ENCODE measurements at regions not wholly inside any gene's neighbourhood (a gene's known extent, or its start where the extent isn't known, plus 50 kb on each side); places are given as distances from the start of the nearest gene placed in this dataset.

DNA sequence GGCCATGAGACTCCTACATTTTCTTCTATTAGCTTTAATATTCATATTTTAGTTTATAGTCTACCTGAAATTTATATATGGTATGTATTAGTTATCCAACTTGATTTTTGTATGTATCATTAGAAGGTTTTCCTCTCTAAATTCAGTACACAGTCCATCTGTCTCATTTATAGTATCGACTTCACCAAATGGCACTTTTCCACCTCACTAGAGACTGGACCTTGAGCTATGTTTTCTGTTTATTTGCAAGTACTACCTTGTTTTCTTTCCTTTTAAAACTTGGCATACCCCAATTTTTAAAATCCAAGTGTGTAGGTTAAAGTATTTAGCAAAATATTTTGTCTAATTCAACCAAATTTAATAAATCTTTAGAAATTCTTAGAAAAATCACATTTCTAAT lies 1137.5 kb downstream of the NSUN3 start:
- DNase-seq (ENCODE audit: extremely low read depth, insufficient read length): no peak
- Histone ChIP-seq H3K27me3 (replicated peaks; ENCODE audit: control insufficient read depth, insufficient read depth, low read length) (no peaks in the 10 kb centered on the region), H3K4me3 (replicated peaks; ENCODE audit: low read depth, low read length) (no peak overlapping the region), H3K36me3 (ENCODE audit: control insufficient read depth, insufficient read depth, low read length) (no peaks in the 10 kb centered on the region)
- TF ChIP-seq, protein P1, sequence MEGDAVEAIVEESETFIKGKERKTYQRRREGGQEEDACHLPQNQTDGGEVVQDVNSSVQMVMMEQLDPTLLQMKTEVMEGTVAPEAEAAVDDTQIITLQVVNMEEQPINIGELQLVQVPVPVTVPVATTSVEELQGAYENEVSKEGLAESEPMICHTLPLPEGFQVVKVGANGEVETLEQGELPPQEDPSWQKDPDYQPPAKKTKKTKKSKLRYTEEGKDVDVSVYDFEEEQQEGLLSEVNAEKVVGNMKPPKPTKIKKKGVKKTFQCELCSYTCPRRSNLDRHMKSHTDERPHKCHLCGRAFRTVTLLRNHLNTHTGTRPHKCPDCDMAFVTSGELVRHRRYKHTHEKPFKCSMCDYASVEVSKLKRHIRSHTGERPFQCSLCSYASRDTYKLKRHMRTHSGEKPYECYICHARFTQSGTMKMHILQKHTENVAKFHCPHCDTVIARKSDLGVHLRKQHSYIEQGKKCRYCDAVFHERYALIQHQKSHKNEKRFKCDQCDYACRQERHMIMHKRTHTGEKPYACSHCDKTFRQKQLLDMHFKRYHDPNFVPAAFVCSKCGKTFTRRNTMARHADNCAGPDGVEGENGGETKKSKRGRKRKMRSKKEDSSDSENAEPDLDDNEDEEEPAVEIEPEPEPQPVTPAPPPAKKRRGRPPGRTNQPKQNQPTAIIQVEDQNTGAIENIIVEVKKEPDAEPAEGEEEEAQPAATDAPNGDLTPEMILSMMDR (IDR thresholded peaks at IDR 0.05; ENCODE audit: insufficient read depth, low read length, poor library complexity, severe bottlenecking): no peak

DNA sequence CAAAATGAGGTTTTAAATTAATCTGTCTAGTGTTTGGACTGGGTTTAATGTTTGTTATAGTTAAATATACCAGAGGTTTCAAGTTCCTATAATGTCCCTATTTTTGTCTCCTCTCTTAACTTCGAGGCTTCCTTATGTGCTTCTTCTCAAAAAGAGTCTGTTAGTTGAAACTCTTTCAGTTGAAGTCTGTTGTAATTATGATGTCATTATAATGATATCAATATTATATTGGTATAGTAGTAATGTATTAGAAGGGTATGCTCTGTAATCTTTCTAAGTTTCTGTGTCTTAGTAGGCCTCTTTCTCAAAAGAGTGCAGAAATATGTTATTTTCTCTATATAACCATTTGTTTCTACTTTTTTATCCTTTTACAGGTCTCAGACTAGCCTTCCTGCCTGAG lies 1148.0 kb downstream of the NSUN3 start:
- no peaks in the 10 kb centered on the region for H3K36me3 ChIP-seq (ENCODE audit: control insufficient read depth, insufficient read depth, low read length)
- TF ChIP-seq, protein P1 (IDR thresholded peaks at IDR 0.05; ENCODE audit: insufficient read depth, low read length, poor library complexity, severe bottlenecking): no peak

DNA sequence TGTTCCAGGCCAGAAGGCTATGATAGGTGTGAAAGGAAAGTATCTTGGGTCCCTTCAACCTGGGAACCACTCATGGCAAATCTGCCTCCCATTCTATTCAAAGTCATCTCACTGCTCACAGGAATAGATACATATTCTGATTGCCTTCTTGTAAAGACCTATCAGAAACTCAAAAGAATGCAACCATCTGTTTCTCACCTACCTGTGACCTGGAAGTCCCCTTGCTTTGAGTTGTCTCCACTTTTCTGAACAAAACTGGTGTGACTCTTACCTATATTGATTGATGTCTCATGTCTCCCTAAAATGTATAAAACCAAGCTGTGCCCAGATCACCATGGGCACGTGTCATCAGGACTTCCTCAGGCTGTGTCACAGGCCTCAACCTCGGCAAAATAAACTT lies 1149.3 kb downstream of the NSUN3 start:
- TF ChIP-seq, protein P1 (IDR thresholded peaks at IDR 0.05; ENCODE audit: insufficient read depth, low read length, poor library complexity, severe bottlenecking): no peak

More for the DNA sequence above, 1148.0 kb downstream of the NSUN3 start:
- Histone ChIP-seq H3K27me3 (replicated peaks; ENCODE audit: control insufficient read depth, insufficient read depth, low read length) (no peaks in the 10 kb centered on the region), H3K4me3 (replicated peaks; ENCODE audit: low read depth, low read length) (no peak overlapping the region)
- DNase-seq (ENCODE audit: extremely low read depth, insufficient read length): no peak

DNA sequence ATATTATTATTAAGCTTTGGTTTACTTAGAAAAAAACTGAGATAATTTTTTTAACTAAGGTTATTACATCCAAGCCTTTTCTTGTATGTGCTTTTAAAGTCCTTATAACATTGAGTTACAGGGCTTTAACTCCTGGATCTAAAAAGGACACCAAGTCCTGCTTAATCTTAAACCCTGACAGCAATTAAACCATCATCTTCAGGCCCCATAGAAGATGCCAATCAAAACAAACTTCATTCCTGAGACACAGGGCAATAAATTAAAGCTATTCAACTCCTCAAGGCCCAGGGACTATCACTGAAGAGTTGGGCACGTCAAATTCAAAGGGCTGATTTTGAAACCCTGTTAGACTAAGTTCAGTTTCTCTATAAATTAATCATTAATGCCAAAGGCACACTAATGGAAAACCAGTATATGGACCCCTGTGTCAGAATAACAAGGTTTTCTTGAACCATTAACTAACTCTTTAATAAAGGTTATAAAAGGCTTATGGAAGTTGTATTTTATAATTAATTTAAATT lies 1152.6 kb downstream of the NSUN3 start:
- H3K4me3 ChIP-seq (replicated peaks; ENCODE audit: low read depth, low read length): no peak overlapping the region
- no peak for DNase-seq (ENCODE audit: extremely low read depth, insufficient read length)
- TF ChIP-seq, protein P1 (IDR thresholded peaks at IDR 0.05; ENCODE audit: insufficient read depth, low read length, poor library complexity, severe bottlenecking): no peak
- H3K27me3 ChIP-seq (replicated peaks; ENCODE audit: control insufficient read depth, insufficient read depth, low read length): no peaks in the 10 kb centered on the region
- H3K36me3 ChIP-seq (ENCODE audit: control insufficient read depth, insufficient read depth, low read length): no peaks in the 10 kb centered on the region

More for the DNA sequence above, 1149.3 kb downstream of the NSUN3 start:
- Histone ChIP-seq H3K36me3 (ENCODE audit: control insufficient read depth, insufficient read depth, low read length) (no peaks in the 10 kb centered on the region), H3K4me3 (replicated peaks; ENCODE audit: low read depth, low read length) (no peak overlapping the region), H3K27me3 (replicated peaks; ENCODE audit: control insufficient read depth, insufficient read depth, low read length) (no peaks in the 10 kb centered on the region)
- DNase-seq (ENCODE audit: extremely low read depth, insufficient read length): no peak

DNA sequence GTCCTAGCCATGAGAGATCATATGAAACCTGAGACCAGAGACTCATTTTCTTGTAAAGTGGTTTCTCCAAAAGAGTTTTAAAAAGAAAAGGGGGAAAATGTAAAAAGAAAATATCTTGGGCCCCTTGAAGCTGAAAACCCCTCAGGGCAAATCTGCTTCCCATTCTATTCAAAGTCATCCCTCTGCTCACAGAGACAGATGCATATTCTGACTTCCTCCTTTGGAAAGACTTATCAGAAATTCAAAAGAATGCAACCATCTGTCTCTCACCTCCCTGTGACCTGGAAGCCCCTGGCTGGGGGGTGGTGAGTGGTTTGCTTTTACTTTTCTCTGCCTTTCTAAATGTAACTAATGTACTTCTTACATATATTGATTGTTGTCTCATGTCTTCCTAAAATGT lies 1154.8 kb downstream of the NSUN3 start:
- no peak for DNase-seq (ENCODE audit: extremely low read depth, insufficient read length)
- H3K4me3 ChIP-seq (replicated peaks; ENCODE audit: low read depth, low read length): no peak overlapping the region
- no peaks in the 10 kb centered on the region for H3K36me3 ChIP-seq (ENCODE audit: control insufficient read depth, insufficient read depth, low read length)
- no peaks in the 10 kb centered on the region for H3K27me3 ChIP-seq (replicated peaks; ENCODE audit: control insufficient read depth, insufficient read depth, low read length)
- TF ChIP-seq, protein P1 (IDR thresholded peaks at IDR 0.05; ENCODE audit: insufficient read depth, low read length, poor library complexity, severe bottlenecking): no peak

DNA sequence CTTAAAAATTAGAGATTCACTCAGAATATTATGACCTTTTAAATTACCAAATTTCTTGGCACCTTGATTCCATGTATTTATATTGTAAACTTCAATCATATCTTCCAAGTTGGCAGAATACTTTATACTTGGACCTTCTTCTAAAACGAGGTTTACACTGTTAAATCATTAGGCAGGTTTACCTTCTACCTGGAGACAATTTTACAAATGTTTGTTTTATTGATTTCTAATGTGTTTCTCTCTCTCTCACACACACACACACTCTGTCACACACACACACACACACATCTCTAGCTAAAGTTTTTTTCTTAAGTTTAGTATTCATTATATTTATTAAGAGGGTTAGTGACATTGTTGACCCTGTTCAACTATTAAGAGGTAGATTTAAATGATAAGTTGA lies 1155.6 kb downstream of the NSUN3 start:
- TF ChIP-seq, protein P1 (IDR thresholded peaks at IDR 0.05; ENCODE audit: insufficient read depth, low read length, poor library complexity, severe bottlenecking): no peak
- H3K36me3 ChIP-seq (ENCODE audit: control insufficient read depth, insufficient read depth, low read length): no peaks in the 10 kb centered on the region
- DNase-seq (ENCODE audit: extremely low read depth, insufficient read length): no peak
- no peak overlapping the region for H3K4me3 ChIP-seq (replicated peaks; ENCODE audit: low read depth, low read length)
- H3K27me3 ChIP-seq (replicated peaks; ENCODE audit: control insufficient read depth, insufficient read depth, low read length): no peaks in the 10 kb centered on the region
